Small intestine (tissue), 7 donors: ENCODE measurements at regions not wholly inside any gene's neighbourhood (a gene's known extent, or its start where the extent isn't known, plus 50 kb on each side); places are given as distances from the start of the nearest gene placed in this dataset.

Experiments
- DNase-seq, 2 donors: peaks; one replicate each; pipeline versions ENCODE4 v3.0.0 to v3.0.0-alpha.2; 2013
- FAIRE-seq: peaks from 2 replicates; lab custom pipeline; 2012; peaks lifted over from hg19 to GRCh38; lab: Jason Lieb, UNC
- H3K27ac ChIP-seq, 3 donors: one replicate each; pipeline ENCODE4 v1.5.1; 2013; ENCODE audit warnings: low read length in 2 of 3, mild to moderate bottlenecking in 2 of 3, control low read depth in 1 of 3, inconsistent platforms in 1 of 3, low read depth in 1 of 3, moderate library complexity in 1 of 3
- H3K27me3 ChIP-seq, 3 donors: one replicate each; pipeline ENCODE4 v1.6.1; 2013; ENCODE audit warnings: low read length in 3 of 3, inconsistent platforms in 1 of 3; ENCODE audit not compliant: control insufficient read depth in 3 of 3, insufficient read depth in 3 of 3
- H3K36me3 ChIP-seq, 3 donors: one replicate each; pipeline ENCODE4 v1.6.1; 2013; ENCODE audit warnings: low read length in 3 of 3, inconsistent platforms in 1 of 3, low read depth in 1 of 3, mild to moderate bottlenecking in 1 of 3, moderate library complexity in 1 of 3; ENCODE audit not compliant: control insufficient read depth in 3 of 3, insufficient read depth in 2 of 3
- H3K4me1 ChIP-seq, 3 donors: one replicate each; pipeline ENCODE4 v1.6.1; 2013; ENCODE audit warnings: low read length in 2 of 3, inconsistent platforms in 1 of 3, low read depth in 1 of 3, mild to moderate bottlenecking in 1 of 3, moderate library complexity in 1 of 3; ENCODE audit not compliant: control insufficient read depth in 3 of 3, insufficient read depth in 2 of 3
- H3K4me3 ChIP-seq, 3 donors: one replicate each; pipeline ENCODE4 v1.5.1; 2013; ENCODE audit warnings: low read length in 3 of 3, control low read depth in 1 of 3, inconsistent platforms in 1 of 3, low read depth in 1 of 3, mild to moderate bottlenecking in 1 of 3, moderate library complexity in 1 of 3
- H3K9me3 ChIP-seq, 2 donors: one replicate each; pipeline ENCODE4 v1.6.1; 2013; ENCODE audit warnings: low read depth in 1 of 2, low read length in 1 of 2; ENCODE audit not compliant: control insufficient read depth in 2 of 2, insufficient read depth in 1 of 2
- WGBS, 3 donors: extraction: QIAGEN DNeasy Blood & Tissue Kit; methylation state at CpG; one replicate each; pipeline ENCODE4 v1.1.7; 2013; 5-methylcytosine and 5-hydroxymethylcytosine counted together
- donor health status: healthy with polysubstance abuse.
- donor health status: control.
- donor health status: control.
- donor health status: Bipolar disorder and iron deficiency.
- donor health status: healthy.

- no peak for DNase-seq
- Histone ChIP-seq H3K27me3 (no peaks in the 10 kb centered on the region), H3K4me1 (no peaks in the 10 kb centered on the region), H3K4me3 (no peak overlapping the region), H3K36me3 (no peaks in the 10 kb centered on the region), H3K9me3 (peaks cover 0 to 34% of the 10 kb centered on the region in 2 donors), H3K27ac (no peak overlapping the region)
- FAIRE-seq, result no peak
- 86 to 93% (median 89%) methylated on average over 6 of the region's 6 CpGs for WGBS, 3 donors
Measured at GRCh38 chr1:30485072-30485471, 238.3 kb downstream of the MATN1 start.

GRCh38 chr1:30484668-30485067 lies 238.7 kb downstream of the MATN1 start:
- Histone ChIP-seq H3K4me1 (no peaks in the 10 kb centered on the region), H3K4me3 (no peak overlapping the region), H3K36me3 (no peaks in the 10 kb centered on the region), H3K27ac (no peak overlapping the region), H3K27me3 (no peaks in the 10 kb centered on the region), H3K9me3 (peaks cover 0 to 37% of the 10 kb centered on the region in 2 donors)
- DNase-seq (no peak), FAIRE-seq (no peak)
- 55 to 83% (median 79%) methylated on average over 1 of the region's 1 CpG for WGBS, 3 donors

GRCh38 chr1:30479575-30479974 lies 243.8 kb downstream of the MATN1 start:
- Histone ChIP-seq H3K4me1 (no peaks in the 10 kb centered on the region), H3K27ac (no peak overlapping the region), H3K27me3 (no peaks in the 10 kb centered on the region), H3K4me3 (no peak overlapping the region), H3K9me3 (peaks cover 0 to 37% of the 10 kb centered on the region in 2 donors), H3K36me3 (no peaks in the 10 kb centered on the region)
- DNase-seq, result no peak
- no peak for FAIRE-seq
- WGBS, 3 donors, result 73 to 75% (median 75%) methylated on average over 6 to 7 of the region's 7 CpGs

GRCh38 chr1:30478799-30479563 lies 244.4 kb downstream of the MATN1 start:
- WGBS, 3 donors, result 80 to 87% (median 86%) methylated on average over 12 of the region's 13 CpGs
- Histone ChIP-seq H3K27me3 (no peaks in the 10 kb centered on the region), H3K27ac (no peak overlapping the region), H3K4me3 (no peak overlapping the region), H3K36me3 (no peaks in the 10 kb centered on the region), H3K4me1 (no peaks in the 10 kb centered on the region), H3K9me3 (peaks cover 0 to 37% of the 10 kb centered on the region in 2 donors)
- FAIRE-seq, result no peak
- DNase-seq, result no peak

GRCh38 chr1:30478283-30478682 lies 245.1 kb downstream of the MATN1 start:
- Histone ChIP-seq H3K4me3 (no peak overlapping the region), H3K36me3 (no peaks in the 10 kb centered on the region), H3K27ac (no peak overlapping the region), H3K9me3 (peaks cover 0 to 34% of the 10 kb centered on the region in 2 donors), H3K4me1 (no peaks in the 10 kb centered on the region), H3K27me3 (no peaks in the 10 kb centered on the region)
- no peak for FAIRE-seq
- 78 to 88% (median 80%) methylated on average over 6 of the region's 6 CpGs for WGBS, 3 donors
- DNase-seq, result no peak

GRCh38 chr1:30477588-30477987 lies 245.8 kb downstream of the MATN1 start:
- 73 to 78% (median 75%) methylated on average over 8 of the region's 8 CpGs for WGBS, 3 donors
- DNase-seq (no peak), FAIRE-seq (no peak)
- H3K36me3 ChIP-seq, result no peaks in the 10 kb centered on the region
- H3K27me3 ChIP-seq, result no peaks in the 10 kb centered on the region
- no peaks in the 10 kb centered on the region for H3K4me1 ChIP-seq
- no peak overlapping the region for H3K27ac ChIP-seq
- H3K4me3 ChIP-seq, result no peak overlapping the region
- peaks cover 0 to 28% of the 10 kb centered on the region in 2 donors for H3K9me3 ChIP-seq

- no peaks in the 10 kb centered on the region for H3K36me3 ChIP-seq
- FAIRE-seq (no peak), DNase-seq (no peak)
- no peak overlapping the region for H3K4me3 ChIP-seq
- H3K4me1 ChIP-seq, result no peaks in the 10 kb centered on the region
- H3K9me3 ChIP-seq, result peaks cover 0 to 22% of the 10 kb centered on the region in 2 donors
- H3K27me3 ChIP-seq, result no peaks in the 10 kb centered on the region
- 76 to 85% (median 82%) methylated on average over 8 of the region's 8 CpGs for WGBS, 3 donors
- H3K27ac ChIP-seq, result no peak overlapping the region
Measured at GRCh38 chr1:30476911-30477459, 246.4 kb downstream of the MATN1 start.

- WGBS, 3 donors, result 56 to 62% (median 61%) methylated on average over 6 of the region's 6 CpGs
- no peak overlapping the region for H3K4me3 ChIP-seq
- no peaks in the 10 kb centered on the region for H3K4me1 ChIP-seq
- no peaks in the 10 kb centered on the region for H3K36me3 ChIP-seq
- FAIRE-seq (no peak), DNase-seq (no peak)
- H3K9me3 ChIP-seq, result peaks cover 0 to 16% of the 10 kb centered on the region in 2 donors
- H3K27ac ChIP-seq, result no peak overlapping the region
- no peaks in the 10 kb centered on the region for H3K27me3 ChIP-seq
Measured at GRCh38 chr1:30476476-30476875, 246.9 kb downstream of the MATN1 start.
